HUDEP-2 (cell line): ENCODE measurements at regions not wholly inside any gene's neighbourhood (a gene's known extent, or its start where the extent isn't known, plus 50 kb on each side); places are given as distances from the start of the nearest gene placed in this dataset.

Experiments used
- DNase-seq, 76 experiments: peaks; one replicate each; lab custom pipeline; 2025; ENCODE audit not compliant: unreplicated experiment in 76 of 76; lab: John Stamatoyannopoulos, UW

- no peak for DNase-seq
Observed at GRCh38 chr16:85539629-85540291, 73.4 kb upstream of the GSE1 start.

GRCh38 chr16:85541181-85541580 is 71.9 kb upstream of the GSE1 start:
- no peak for DNase-seq

- DNase-seq: no peak
Observed at GRCh38 chr16:85541619-85541979, 71.5 kb upstream of the GSE1 start.

- DNase-seq: no peak
Observed at GRCh38 chr16:85541980-85542900, 70.9 kb upstream of the GSE1 start.

- DNase-seq: no peak
Observed at GRCh38 chr16:85543536-85543935, 69.6 kb upstream of the GSE1 start.

- no peak for DNase-seq
Observed at GRCh38 chr16:85544016-85544415, 69.1 kb upstream of the GSE1 start.

- no peak for DNase-seq
Observed at GRCh38 chr16:85544668-85545067, 68.5 kb upstream of the GSE1 start.

- DNase-seq: no peak
Observed at GRCh38 chr16:85545227-85545818, 67.8 kb upstream of the GSE1 start.

- no peak for DNase-seq
Observed at GRCh38 chr16:85546585-85547447, 66.3 kb upstream of the GSE1 start.

GRCh38 chr16:85548375-85548774 is 64.7 kb upstream of the GSE1 start:
- DNase-seq: no peak

- no peak for DNase-seq
Observed at GRCh38 chr16:85549766-85550421, 63.2 kb upstream of the GSE1 start.

GRCh38 chr16:85550422-85550864 is 62.7 kb upstream of the GSE1 start:
- no peak for DNase-seq

- no peak for DNase-seq
Observed at GRCh38 chr16:85550953-85551924, 61.9 kb upstream of the GSE1 start.

- peak in 1 of 76 experiments; percentile 55 for DNase-seq
Observed at GRCh38 chr16:85552980-85553435, 60.1 kb upstream of the GSE1 start.

GRCh38 chr16:85553436-85554113 is 59.5 kb upstream of the GSE1 start:
- peak in 70 of 76 experiments; percentile 21 to 90 (median 66) for DNase-seq

GRCh38 chr16:85554114-85554888 is 58.8 kb upstream of the GSE1 start:
- DNase-seq: peak in 75 of 76 experiments; percentile 48 to 93 (median 84)

- peak in 73 of 76 experiments; percentile 31 to 91 (median 75) for DNase-seq
Observed at GRCh38 chr16:85554889-85555718, 58.0 kb upstream of the GSE1 start.
